Activated CD4-positive, alpha-beta T cell treated with anti-CD3 and anti-CD28 coated beads for 36 hours (primary cell): ENCODE measurements at regions not wholly inside any gene's neighbourhood (a gene's known extent, or its start where the extent isn't known, plus 50 kb on each side); places are given as distances from the start of the nearest gene placed in this dataset.

Experiments used
- ATAC-seq: fragments of 200-7000 bp; cut with Tn5 transposase; one replicate; pipeline ENCODE4 v1.10.0; 2021; ENCODE audit warnings: mild to moderate bottlenecking, moderate library complexity
- CTCF ChIA-PET: fragments of 350-600 bp; sonication (Branson Sonifier 250); formaldehyde crosslinking; loops from one replicate; lab custom pipeline; 2021; ENCODE audit warnings: antibody characterized with exemption; lab: Charles Lee
- POLR2A ChIA-PET: fragments of 350-600 bp; sonication (Branson Sonifier 250); formaldehyde crosslinking; loops from one replicate; lab custom pipeline; 2021; ENCODE audit warnings: antibody characterized with exemption, inconsistent platforms; lab: Charles Lee
- DNase-seq: peaks from one replicate; pipeline ENCODE4 v3.0.0-alpha.2; 2020
- H3K27ac Mint-ChIP-seq: one replicate; pipeline ENCODE4 v1.8.0; 2021; ENCODE audit warnings: mixed read lengths
- H3K27me3 Mint-ChIP-seq: one replicate; pipeline ENCODE4 v1.8.0; 2021; ENCODE audit warnings: mixed read lengths
- H3K36me3 Mint-ChIP-seq: one replicate; pipeline ENCODE4 v1.8.0; 2021; ENCODE audit warnings: low read depth, mixed read lengths
- H3K4me1 Mint-ChIP-seq: one replicate; pipeline ENCODE4 v1.8.0; 2021; ENCODE audit warnings: mixed read lengths
- H3K4me3 Mint-ChIP-seq: one replicate; pipeline ENCODE4 v1.8.0; 2021; ENCODE audit warnings: mild to moderate bottlenecking, moderate library complexity, mixed read lengths
- H3K9me3 Mint-ChIP-seq: one replicate; pipeline ENCODE4 v1.8.0; 2021; ENCODE audit warnings: low read depth, mixed read lengths
- intact Hi-C, 2 experiments: fragments of 100-400 bp; cut with DNase I in 1 of 2; cut with micrococcal nuclease in 1 of 2; formaldehyde crosslinking; loops; one replicate each; pipeline versions ENCODE4 v1.14.2 to v1.15.1; 2022 to 2024; cut with DNase I, micrococcal nuclease

DNA sequence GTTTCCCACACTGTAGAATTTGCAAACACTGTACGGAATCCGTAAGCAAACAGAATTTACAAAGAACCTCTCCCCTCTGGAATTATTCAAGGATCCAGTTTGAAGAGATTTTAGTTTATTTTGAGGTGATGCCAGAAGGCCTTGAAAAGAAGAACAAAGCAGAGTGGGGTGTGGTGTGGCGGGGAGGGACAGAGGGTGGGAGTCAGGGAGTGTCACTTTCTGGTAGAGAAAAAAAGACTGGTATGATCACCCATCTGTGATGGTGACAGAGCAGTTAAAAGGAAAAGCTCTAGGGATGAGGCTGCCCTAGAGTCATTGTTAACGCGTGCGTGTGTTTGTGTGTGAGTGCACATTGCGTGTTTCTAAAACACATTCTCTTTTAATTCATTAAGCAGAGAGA lies 97.0 kb upstream of the F13A1 start:
- no peaks in the 10 kb centered on the region for H3K9me3 Mint-ChIP-seq
- ATAC-seq (no peak), DNase-seq (no peak)
- intact Hi-C loops, result no loop called here
- H3K4me3 Mint-ChIP-seq, result no peak overlapping the region
- peaks cover 5% of the 10 kb centered on the region for H3K27me3 Mint-ChIP-seq
- H3K27ac Mint-ChIP-seq, result no peak overlapping the region
- POLR2A ChIA-PET, result no interaction called here
- no peaks in the 10 kb centered on the region for H3K4me1 Mint-ChIP-seq
- CTCF ChIA-PET, result interaction anchor here (1.1 kb wide), 1 partner anchor 20 kb away, joined by 4 read pairs; no protein-coding TSS in a partner anchor
- H3K36me3 Mint-ChIP-seq, result no peaks in the 10 kb centered on the region

DNA sequence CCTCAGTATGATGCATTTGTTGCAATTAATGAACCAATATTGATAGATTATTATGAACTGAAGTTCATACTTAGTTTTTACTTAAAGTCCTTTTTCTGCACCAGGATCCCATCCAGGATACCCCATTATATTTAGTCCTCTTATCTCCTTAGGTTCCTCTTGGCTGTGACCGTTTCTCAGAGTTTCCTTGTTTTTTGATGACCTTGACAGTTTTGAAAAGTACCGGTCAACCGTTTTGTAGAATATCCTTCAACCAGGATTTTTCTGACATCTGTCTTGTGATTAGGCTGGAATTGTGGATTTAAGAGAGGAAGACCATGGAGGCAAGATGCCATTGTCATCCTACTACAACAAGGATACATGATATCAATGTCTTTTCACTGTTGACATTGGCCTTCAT lies 98.0 kb upstream of the F13A1 start:
- ATAC-seq, result no peak
- no peak overlapping the region for H3K27ac Mint-ChIP-seq
- H3K9me3 Mint-ChIP-seq, result peaks cover 1% of the 10 kb centered on the region
- DNase-seq, result no peak
- H3K36me3 Mint-ChIP-seq, result no peaks in the 10 kb centered on the region
- intact Hi-C loops, result no loop called here
- ChIA-PET CTCF (no interaction called here), POLR2A (no interaction called here)
- H3K4me3 Mint-ChIP-seq, result no peak overlapping the region
- H3K27me3 Mint-ChIP-seq, result peaks cover 5% of the 10 kb centered on the region
- no peaks in the 10 kb centered on the region for H3K4me1 Mint-ChIP-seq

DNA sequence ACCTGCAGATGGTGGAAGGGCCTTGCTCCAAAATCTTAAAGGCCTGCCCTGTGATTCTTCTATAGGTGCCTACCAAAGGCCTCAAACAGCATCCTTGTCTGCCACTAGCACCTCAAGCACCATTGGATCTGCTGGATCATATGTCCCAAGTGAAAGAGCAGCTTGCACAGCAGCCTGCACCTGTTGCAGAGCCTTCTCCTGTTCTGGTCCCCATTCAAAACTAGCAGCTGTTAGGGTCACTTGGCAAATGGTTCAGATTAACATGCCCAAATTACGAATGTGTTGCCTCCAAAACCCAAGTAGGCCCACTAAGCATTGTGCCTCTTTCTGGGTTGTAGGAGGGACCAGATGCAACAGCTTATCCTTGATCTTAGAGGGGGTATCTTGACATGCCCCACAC lies 99.6 kb upstream of the F13A1 start:
- CTCF ChIA-PET, result interaction anchor here (1.3 kb wide), 1 partner anchor 127 kb away, joined by 4 read pairs; no protein-coding TSS in a partner anchor
- POLR2A ChIA-PET, result no interaction called here
- H3K9me3 Mint-ChIP-seq, result peaks cover 10% of the 10 kb centered on the region
- no peaks in the 10 kb centered on the region for H3K36me3 Mint-ChIP-seq
- intact Hi-C loops, result no loop called here
- peaks cover 12% of the 10 kb centered on the region for H3K27me3 Mint-ChIP-seq
- no peak overlapping the region for H3K27ac Mint-ChIP-seq
- H3K4me3 Mint-ChIP-seq, result no peak overlapping the region
- ATAC-seq (no peak), DNase-seq (no peak)
- H3K4me1 Mint-ChIP-seq, result no peaks in the 10 kb centered on the region

DNA sequence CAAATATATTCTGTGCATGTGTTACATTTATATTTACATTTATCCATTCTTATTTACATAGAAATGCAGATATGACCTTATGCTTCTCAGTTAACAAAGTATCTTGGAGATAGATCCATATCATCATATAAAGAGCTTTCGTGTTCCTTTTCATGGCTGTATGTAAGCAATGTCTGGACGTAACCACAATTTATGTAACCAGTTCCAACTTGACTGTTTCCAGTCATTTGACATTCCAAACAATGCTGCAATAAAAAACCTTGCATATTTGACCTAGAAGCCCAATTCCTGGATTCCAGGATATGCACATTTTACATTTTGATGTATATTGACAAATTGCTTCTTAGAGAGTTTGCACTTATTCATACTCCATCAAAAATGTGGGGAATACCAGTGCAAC lies 113.7 kb upstream of the F13A1 start:
- Mint-ChIP-seq H3K27ac (no peak overlapping the region), H3K9me3 (peaks cover 2% of the 10 kb centered on the region), H3K4me3 (no peak overlapping the region), H3K27me3 (peaks cover 14% of the 10 kb centered on the region), H3K4me1 (no peaks in the 10 kb centered on the region), H3K36me3 (no peaks in the 10 kb centered on the region)
- POLR2A ChIA-PET, result interaction anchor here (0.6 kb wide), 1 partner anchor 186 kb away, joined by 3 read pairs; no protein-coding TSS in a partner anchor
- no peak for ATAC-seq
- CTCF ChIA-PET, result no interaction called here
- no peak for DNase-seq
- intact Hi-C loops, result no loop called here

DNA sequence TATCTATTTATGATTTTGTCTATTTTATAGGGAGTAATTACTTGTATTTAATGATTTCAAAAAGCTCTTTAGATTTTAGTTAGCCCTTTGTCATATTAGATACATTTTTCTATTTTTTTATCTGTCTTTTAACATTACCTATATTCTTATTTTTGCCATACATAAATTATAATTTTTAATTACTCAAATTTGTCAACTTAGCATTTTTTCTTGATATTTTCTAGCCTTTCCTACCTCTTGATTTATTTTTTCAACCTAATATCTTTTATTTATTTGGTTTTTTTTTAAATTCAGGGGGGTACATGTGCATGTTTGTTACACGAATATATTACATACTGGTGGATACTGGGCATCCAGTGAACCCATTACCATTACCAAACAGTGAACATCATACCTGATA lies 114.3 kb upstream of the F13A1 start:
- ChIA-PET POLR2A (interaction anchor here (0.6 kb wide), 1 partner anchor 185 kb away, joined by 3 read pairs; no protein-coding TSS in a partner anchor), CTCF (interaction anchor here (0.5 kb wide), 1 partner anchor 303 kb away, joined by 4 read pairs; no protein-coding TSS in a partner anchor)
- H3K27ac Mint-ChIP-seq, result no peak overlapping the region

DNA sequence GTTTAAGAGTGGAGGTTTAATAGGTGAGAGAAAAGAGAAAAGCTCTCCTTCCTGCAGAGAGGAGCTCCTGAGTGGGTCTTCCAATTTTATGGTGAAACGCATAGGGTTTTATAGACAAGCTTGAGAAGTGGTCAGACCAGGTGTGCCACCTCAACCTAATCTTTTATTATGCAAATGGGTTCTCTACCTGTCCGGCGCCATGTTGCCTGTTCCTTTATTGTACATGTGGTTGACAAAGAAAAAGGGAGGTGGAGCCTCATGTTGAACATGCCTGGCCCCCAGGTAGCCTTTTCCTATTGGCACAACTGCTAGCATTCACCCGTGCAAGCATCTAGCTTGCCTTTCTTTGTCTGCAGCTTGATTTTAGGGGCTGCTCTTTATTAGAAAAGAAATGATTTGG lies 115.9 kb upstream of the F13A1 start:
- Mint-ChIP-seq H3K4me1 (no peaks in the 10 kb centered on the region), H3K4me3 (no peak overlapping the region), H3K36me3 (no peaks in the 10 kb centered on the region), H3K9me3 (peaks cover 2% of the 10 kb centered on the region), H3K27ac (no peak overlapping the region), H3K27me3 (peaks cover 14% of the 10 kb centered on the region)
- ATAC-seq (no peak), DNase-seq (no peak)
- ChIA-PET POLR2A (no interaction called here), CTCF (interaction anchor here (0.7 kb wide), 1 partner anchor 111 kb away, joined by 3 read pairs; no protein-coding TSS in a partner anchor)
- intact Hi-C loops, result no loop called here

More for the DNA sequence above, 114.3 kb upstream of the F13A1 start:
- Mint-ChIP-seq H3K27me3 (peaks cover 14% of the 10 kb centered on the region), H3K4me3 (no peak overlapping the region), H3K4me1 (no peaks in the 10 kb centered on the region), H3K9me3 (peaks cover 2% of the 10 kb centered on the region), H3K36me3 (no peaks in the 10 kb centered on the region)
- ATAC-seq (no peak), DNase-seq (no peak)
- intact Hi-C loops, result no loop called here

DNA sequence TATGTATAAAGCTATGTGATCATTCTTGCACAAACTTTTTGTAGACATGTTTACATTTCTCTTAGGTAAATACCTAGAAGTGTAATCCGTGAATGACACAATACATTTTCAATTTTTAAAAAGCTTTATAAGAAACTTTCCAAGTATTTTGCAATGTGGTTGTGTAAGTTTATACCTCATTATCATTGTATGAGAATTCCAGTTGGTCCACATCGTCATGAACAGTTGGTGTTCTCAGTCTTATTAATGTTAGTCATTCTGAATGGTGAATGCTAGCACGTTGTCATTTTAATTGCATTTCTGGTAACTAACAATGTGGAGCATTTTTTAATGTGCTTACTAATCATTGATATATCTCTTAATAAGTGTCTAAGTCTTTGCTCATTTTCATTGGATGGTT lies 116.5 kb upstream of the F13A1 start:
- no peak for DNase-seq
- CTCF ChIA-PET, result interaction anchor here (0.7 kb wide), 1 partner anchor 961 kb away, joined by 3 read pairs; no protein-coding TSS in a partner anchor

DNA sequence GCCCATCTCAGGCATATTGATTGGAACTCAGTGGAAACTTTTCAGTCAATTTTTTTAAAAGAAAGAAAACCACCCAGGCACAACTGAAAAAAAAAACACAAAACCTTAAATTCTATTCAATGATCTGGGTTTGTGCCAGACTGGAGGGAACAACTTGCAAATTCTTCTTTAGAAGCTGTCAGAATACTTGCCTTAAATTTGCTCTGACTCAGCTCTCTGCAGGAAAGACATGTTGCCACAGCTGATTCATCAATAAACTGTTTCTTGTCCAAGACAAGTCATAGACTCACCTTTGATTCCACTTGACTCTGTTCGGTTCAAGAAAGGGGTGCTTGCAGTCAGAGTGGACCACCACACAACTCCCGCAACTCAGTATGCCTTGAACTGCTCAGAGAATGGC lies 117.8 kb upstream of the F13A1 start:
- POLR2A ChIA-PET, result no interaction called here
- H3K4me1 Mint-ChIP-seq, result no peaks in the 10 kb centered on the region

More for the DNA sequence above, 116.5 kb upstream of the F13A1 start:
- no peak overlapping the region for H3K4me3 Mint-ChIP-seq
- POLR2A ChIA-PET, result no interaction called here
- no peak overlapping the region for H3K27ac Mint-ChIP-seq
- H3K36me3 Mint-ChIP-seq, result no peaks in the 10 kb centered on the region
- H3K4me1 Mint-ChIP-seq, result no peaks in the 10 kb centered on the region
- intact Hi-C loops, result no loop called here
- H3K27me3 Mint-ChIP-seq, result peaks cover 14% of the 10 kb centered on the region
- no peak for ATAC-seq
- peaks cover 2% of the 10 kb centered on the region for H3K9me3 Mint-ChIP-seq

DNA sequence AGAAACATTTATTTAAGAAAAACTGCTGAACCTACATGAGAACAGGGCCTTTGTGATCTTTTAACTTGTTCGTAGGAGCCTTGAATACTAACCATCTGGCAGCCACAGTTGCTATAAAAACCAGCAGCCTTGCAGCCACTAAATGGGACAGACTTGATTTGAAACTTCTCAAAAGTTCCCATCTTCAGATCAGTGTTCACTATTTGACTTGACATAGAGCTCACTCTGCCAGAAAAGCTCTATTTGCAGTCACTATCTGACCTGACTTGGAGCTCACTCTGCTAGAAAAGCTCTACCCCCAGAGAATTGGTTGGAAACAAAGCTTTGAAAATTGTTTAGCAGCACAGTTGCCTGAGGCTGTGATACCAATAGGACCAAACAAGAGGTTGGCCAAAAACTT lies 119.3 kb upstream of the F13A1 start:
- H3K27ac Mint-ChIP-seq, result no peak overlapping the region
- CTCF ChIA-PET, result interaction anchor here (0.6 to 0.9 kb wide), 2 partner anchors 63 to 150 kb away, joined by 3 read pairs; no protein-coding TSS in a partner anchor
- H3K4me1 Mint-ChIP-seq, result no peaks in the 10 kb centered on the region
- DNase-seq, result no peak
- no peak for ATAC-seq
- POLR2A ChIA-PET, result no interaction called here
- no peak overlapping the region for H3K4me3 Mint-ChIP-seq
- H3K9me3 Mint-ChIP-seq, result peaks cover 2% of the 10 kb centered on the region
- peaks cover 14% of the 10 kb centered on the region for H3K27me3 Mint-ChIP-seq
- no peaks in the 10 kb centered on the region for H3K36me3 Mint-ChIP-seq
- intact Hi-C loops, result no loop called here

More for the DNA sequence above, 117.8 kb upstream of the F13A1 start:
- ATAC-seq, result no peak
- intact Hi-C loops, result no loop called here
- peaks cover 14% of the 10 kb centered on the region for H3K27me3 Mint-ChIP-seq
- CTCF ChIA-PET, result no interaction called here
- H3K27ac Mint-ChIP-seq, result no peak overlapping the region
- H3K9me3 Mint-ChIP-seq, result peaks cover 2% of the 10 kb centered on the region
- H3K4me3 Mint-ChIP-seq, result no peak overlapping the region
- H3K36me3 Mint-ChIP-seq, result no peaks in the 10 kb centered on the region
- no peak for DNase-seq

DNA sequence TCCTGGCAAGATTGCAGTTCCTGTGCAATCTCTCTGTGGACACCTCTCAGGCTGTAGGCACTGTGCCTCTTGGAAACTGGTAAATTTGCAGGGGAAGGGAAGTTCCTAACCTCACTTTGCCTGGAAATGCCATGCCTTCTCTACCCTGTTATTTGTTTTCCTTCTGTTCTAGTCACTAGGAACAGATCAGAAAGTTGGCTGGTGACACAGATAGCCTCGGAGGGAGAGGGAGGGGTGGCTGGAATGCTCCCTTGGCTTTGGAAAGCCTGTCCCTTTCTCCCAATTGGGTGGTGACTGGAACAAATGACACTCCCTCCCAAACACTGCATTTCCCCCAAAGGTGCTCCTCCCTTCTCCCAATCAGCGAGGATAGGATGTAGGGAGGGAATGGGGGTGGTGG lies 131.5 kb upstream of the F13A1 start:
- ATAC-seq (no peak), DNase-seq (no peak)
- CTCF ChIA-PET, result no interaction called here
- Mint-ChIP-seq H3K9me3 (no peaks in the 10 kb centered on the region), H3K4me1 (no peaks in the 10 kb centered on the region), H3K4me3 (no peak overlapping the region), H3K36me3 (no peaks in the 10 kb centered on the region), H3K27me3 (peaks cover 12% of the 10 kb centered on the region), H3K27ac (no peak overlapping the region)
- intact Hi-C loops, result no loop called here
- POLR2A ChIA-PET, result no interaction called here

DNA sequence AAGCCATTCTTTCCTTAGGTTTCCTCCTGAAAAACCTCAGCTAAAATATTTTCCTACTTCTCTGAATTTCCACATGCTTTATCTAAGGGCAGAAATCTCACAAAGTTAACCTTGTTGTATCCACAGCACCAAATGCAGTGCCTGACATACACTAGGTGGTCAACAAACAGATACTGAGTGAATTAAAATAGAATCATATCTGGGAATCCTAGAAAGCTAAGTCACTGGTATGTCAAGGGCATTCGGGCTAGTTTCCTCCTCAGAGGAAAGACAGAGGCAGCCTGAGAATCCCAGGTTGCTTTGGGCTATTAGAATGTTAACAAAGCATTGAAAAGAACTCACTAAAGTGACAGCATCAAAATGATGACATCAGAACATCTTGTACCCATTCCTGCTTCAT lies 132.7 kb upstream of the F13A1 start:
- no peak for DNase-seq
- ChIA-PET POLR2A (no interaction called here), CTCF (no interaction called here)
- Mint-ChIP-seq H3K4me1 (no peaks in the 10 kb centered on the region), H3K27me3 (peaks cover 18% of the 10 kb centered on the region), H3K9me3 (no peaks in the 10 kb centered on the region), H3K27ac (no peak overlapping the region), H3K4me3 (no peak overlapping the region), H3K36me3 (no peaks in the 10 kb centered on the region)
- ATAC-seq, result no peak
- intact Hi-C loops, result no loop called here

DNA sequence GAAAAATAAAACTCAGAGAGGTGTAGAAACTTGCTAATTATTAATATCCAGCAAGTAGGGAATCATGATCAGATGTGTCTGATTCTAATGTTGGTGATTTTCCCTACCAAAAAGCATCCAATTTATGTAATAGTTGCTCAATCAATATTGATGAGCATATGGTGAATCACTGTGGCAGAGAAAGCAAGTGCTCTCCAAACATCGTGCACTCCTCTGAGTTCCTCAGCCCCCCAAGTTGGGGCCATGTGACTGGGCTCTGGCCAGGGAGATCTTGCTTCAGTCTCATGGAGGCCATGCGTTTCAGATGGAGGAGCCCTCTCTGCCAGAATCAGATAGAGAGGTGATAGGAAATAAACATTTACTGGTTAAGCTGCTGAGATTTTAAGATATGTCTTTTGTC lies 133.2 kb upstream of the LY86 start:
- H3K4me1 Mint-ChIP-seq, result no peaks in the 10 kb centered on the region
- CTCF ChIA-PET, result no interaction called here

More for the DNA sequence above, 133.2 kb upstream of the LY86 start:
- Mint-ChIP-seq H3K27ac (no peak overlapping the region), H3K4me3 (no peak overlapping the region), H3K9me3 (peaks cover 5% of the 10 kb centered on the region), H3K36me3 (no peaks in the 10 kb centered on the region), H3K27me3 (peaks cover 28% of the 10 kb centered on the region)
- DNase-seq (no peak), ATAC-seq (no peak)
- intact Hi-C loops, result no loop called here
- POLR2A ChIA-PET, result no interaction called here
